ENCODE measurements at regions not wholly inside any gene's neighbourhood (a gene's known extent, or its start where the extent isn't known, plus 50 kb on each side); places are given as distances from the start of the nearest gene placed in this dataset.

DNA sequence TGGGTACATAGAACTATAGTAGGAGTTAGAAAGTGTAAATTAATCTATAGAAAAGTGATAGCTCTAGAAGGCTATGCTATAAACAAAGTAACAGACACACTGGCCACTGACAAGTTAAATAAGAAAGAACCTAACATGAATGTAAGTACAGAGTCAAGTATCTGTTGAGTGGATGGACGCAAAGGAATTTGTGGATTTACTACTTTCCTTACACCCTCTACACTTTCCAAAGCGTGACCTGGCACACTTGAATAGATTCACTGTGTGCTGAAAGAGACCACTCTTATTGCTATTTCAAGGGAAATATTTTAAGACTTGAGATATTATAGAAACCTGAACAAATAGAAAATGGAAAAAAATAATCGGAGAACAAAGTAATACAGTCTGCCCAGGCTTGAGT, 142.8 kb upstream of the SAMSN1 start:
- WGBS (ENCODE audit: low lambda C conversion rate): 4% methylated on average over 3 of the region's 3 CpGs
- Histone ChIP-seq H3K9me2 (no peaks in the 10 kb centered on the region), H3K27ac (ENCODE audit: low read depth in 2 of 2, low read length in 1 of 2) (no peak overlapping the region), H3K36me3 (replicated peaks in 1 of 2; ENCODE audit: control insufficient read depth in 1 of 2, insufficient read depth in 2 of 2, low read length in 1 of 2) (no peaks in the 10 kb centered on the region), H2AFZ (ENCODE audit: low read depth) (no peak overlapping the region), H4K20me1 (ENCODE audit: insufficient read depth) (no peaks in the 10 kb centered on the region), H3K79me2 (ENCODE audit: insufficient read depth) (no peaks in the 10 kb centered on the region), H3F3A (replicated peaks; ENCODE audit: insufficient read depth) (no peaks in the 10 kb centered on the region), H3K9me3 (no peaks in the 10 kb centered on the region), H3K27me3 (ENCODE audit: insufficient read depth) (no peaks in the 10 kb centered on the region), H3K4me2 (no peak overlapping the region), H3K4me3 (ENCODE audit: low read depth in 2 of 2, low read length in 1 of 2) (no peak overlapping the region), H3K4me1 (ENCODE audit: control insufficient read depth in 1 of 2, insufficient read depth in 2 of 2, low read depth in 1 of 2, low read length in 1 of 2) (no peaks in the 10 kb centered on the region), H3K9ac (no peak overlapping the region)
- ChIA-PET POLR2A (no interaction called here), CTCF (no interaction called here)
- DNase-seq: no peak
- TF ChIP-seq FOXM1 (IDR thresholded peaks at IDR 0.05; ENCODE audit: low read depth): no peak
- no peak for TF ChIP-seq TEAD4 (IDR thresholded peaks at IDR 0.05; ENCODE audit: borderline replicate concordance, insufficient read depth)
- no peak for TF ChIP-seq FOSL2 (IDR thresholded peaks at IDR 0.05; ENCODE audit: borderline replicate concordance, low read depth)
- no peak for TF ChIP-seq USF2 (IDR thresholded peaks at IDR 0.05; ENCODE audit: borderline replicate concordance, low read depth, low read length)
- TF ChIP-seq MXI1 (IDR thresholded peaks at IDR 0.05; ENCODE audit: low read depth, low read length): no peak
- no peak for TF ChIP-seq ELF1 (IDR thresholded peaks at IDR 0.05)
- no peak for TF ChIP-seq RFX5 (IDR thresholded peaks at IDR 0.05; ENCODE audit: low read length)
- no peak for TF ChIP-seq GABPA (IDR thresholded peaks at IDR 0.05; ENCODE audit: low read depth)
- TF ChIP-seq, protein P1, sequence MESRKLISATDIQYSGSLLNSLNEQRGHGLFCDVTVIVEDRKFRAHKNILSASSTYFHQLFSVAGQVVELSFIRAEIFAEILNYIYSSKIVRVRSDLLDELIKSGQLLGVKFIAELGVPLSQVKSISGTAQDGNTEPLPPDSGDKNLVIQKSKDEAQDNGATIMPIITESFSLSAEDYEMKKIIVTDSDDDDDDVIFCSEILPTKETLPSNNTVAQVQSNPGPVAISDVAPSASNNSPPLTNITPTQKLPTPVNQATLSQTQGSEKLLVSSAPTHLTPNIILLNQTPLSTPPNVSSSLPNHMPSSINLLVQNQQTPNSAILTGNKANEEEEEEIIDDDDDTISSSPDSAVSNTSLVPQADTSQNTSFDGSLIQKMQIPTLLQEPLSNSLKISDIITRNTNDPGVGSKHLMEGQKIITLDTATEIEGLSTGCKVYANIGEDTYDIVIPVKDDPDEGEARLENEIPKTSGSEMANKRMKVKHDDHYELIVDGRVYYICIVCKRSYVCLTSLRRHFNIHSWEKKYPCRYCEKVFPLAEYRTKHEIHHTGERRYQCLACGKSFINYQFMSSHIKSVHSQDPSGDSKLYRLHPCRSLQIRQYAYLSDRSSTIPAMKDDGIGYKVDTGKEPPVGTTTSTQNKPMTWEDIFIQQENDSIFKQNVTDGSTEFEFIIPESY (IDR thresholded peaks at IDR 0.05; ENCODE audit: borderline replicate concordance, low read depth): no peak
- TF ChIP-seq FOXJ3 (CRISPR knock-in tag; IDR thresholded peaks at IDR 0.05): no peak
- TF ChIP-seq CHD2 (IDR thresholded peaks at IDR 0.05; ENCODE audit: low read length, partially characterized antibody): no peak

DNA sequence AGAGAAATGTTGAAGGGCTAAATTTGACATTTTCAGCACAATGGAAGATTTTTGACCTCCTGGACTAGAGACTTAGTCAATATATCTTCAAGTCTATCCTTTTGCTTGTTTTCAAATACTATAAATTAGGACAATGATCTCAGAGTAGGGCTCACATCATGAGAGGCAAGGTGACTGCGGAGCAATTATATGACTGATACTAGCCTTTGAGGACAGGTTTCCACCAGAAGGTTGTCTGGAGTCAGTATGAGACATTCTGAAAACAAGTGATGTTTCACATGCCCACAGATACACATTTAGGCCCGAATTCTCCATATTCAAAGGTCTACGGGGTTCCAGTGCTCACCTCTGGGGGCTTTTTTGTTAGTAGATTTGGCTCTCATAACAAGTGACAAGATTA, 142.3 kb upstream of the SAMSN1 start:
- TF ChIP-seq FOXM1 (IDR thresholded peaks at IDR 0.05; ENCODE audit: low read depth) (no peak), EP300 (IDR thresholded peaks at IDR 0.05; ENCODE audit: borderline replicate concordance in 1 of 2, low read depth in 1 of 2, low read length in 1 of 2) (no peak), RAD21 (IDR thresholded peaks at IDR 0.05; ENCODE audit: low read length) (no peak), ELF1 (IDR thresholded peaks at IDR 0.05) (no peak)
- Histone ChIP-seq H2AFZ (ENCODE audit: low read depth) (no peak overlapping the region), H3K4me3 (ENCODE audit: low read depth in 2 of 2, low read length in 1 of 2) (no peak overlapping the region), H4K20me1 (ENCODE audit: insufficient read depth) (no peaks in the 10 kb centered on the region), H3K79me2 (ENCODE audit: insufficient read depth) (no peaks in the 10 kb centered on the region), H3F3A (replicated peaks; ENCODE audit: insufficient read depth) (no peaks in the 10 kb centered on the region), H3K4me1 (ENCODE audit: control insufficient read depth in 1 of 2, insufficient read depth in 2 of 2, low read depth in 1 of 2, low read length in 1 of 2) (no peaks in the 10 kb centered on the region), H3K36me3 (replicated peaks in 1 of 2; ENCODE audit: control insufficient read depth in 1 of 2, insufficient read depth in 2 of 2, low read length in 1 of 2) (no peaks in the 10 kb centered on the region), H3K27ac (ENCODE audit: low read depth in 2 of 2, low read length in 1 of 2) (no peak overlapping the region), H3K9me2 (no peaks in the 10 kb centered on the region), H3K9ac (no peak overlapping the region), H3K9me3 (no peaks in the 10 kb centered on the region), H3K4me2 (no peak overlapping the region), H3K27me3 (ENCODE audit: insufficient read depth) (no peaks in the 10 kb centered on the region)
- POLR2A ChIA-PET: interaction anchor here (0.6 kb wide), 1 partner anchor 30 kb away, joined by 3 read pairs; no protein-coding TSS in a partner anchor
- CTCF ChIA-PET: no interaction called here
- WGBS (ENCODE audit: low lambda C conversion rate): 7% methylated on average over 3 of the region's 3 CpGs
- no peak for DNase-seq

Data from SK-N-SH (cell line).